KMS-11 (cell line): ENCODE measurements at regions not wholly inside any gene's neighbourhood (a gene's known extent, or its start where the extent isn't known, plus 50 kb on each side); places are given as distances from the start of the nearest gene placed in this dataset.

Experiments used
- H2AFZ ChIP-seq: fragments of 200-600 bp; sonication (generic); 2 replicates; pipeline ENCODE4 v1.6.1; 2016; ENCODE audit warnings: antibody characterized with exemption, mixed run types, low read depth
- H3K27ac ChIP-seq: fragments of 200-600 bp; sonication (generic); 2 replicates; pipeline ENCODE4 v1.6.1; 2016; ENCODE audit warnings: mild to moderate bottlenecking, mixed run types
- H3K27me3 ChIP-seq: fragments of 200-600 bp; sonication (generic); 2 replicates; pipeline ENCODE4 v1.6.1; 2017; ENCODE audit warnings: mild to moderate bottlenecking, low read depth, mixed run types, moderate library complexity; ENCODE audit not compliant: insufficient read depth
- H3K36me3 ChIP-seq: fragments of 200-600 bp; sonication (generic); 2 replicates; pipeline ENCODE4 v1.6.1; 2017; ENCODE audit warnings: mild to moderate bottlenecking, mixed run types; ENCODE audit not compliant: insufficient read depth
- H3K4me1 ChIP-seq: fragments of 200-600 bp; sonication (generic); 2 replicates; pipeline ENCODE4 v1.6.1; 2016; ENCODE audit warnings: mild to moderate bottlenecking, low read depth, mixed run types; ENCODE audit not compliant: poor library complexity, severe bottlenecking
- H3K4me2 ChIP-seq: fragments of 200-600 bp; sonication (generic); 2 replicates; pipeline ENCODE4 v1.7.0; 2016; ENCODE audit warnings: mild to moderate bottlenecking, mixed run types
- H3K4me3 ChIP-seq: fragments of 200-600 bp; sonication (generic); IDR thresholded peaks from 2 replicates; pipeline ENCODE4 v1.6.1; 2017; ENCODE audit warnings: low read depth, low read length, mixed read lengths; ENCODE audit not compliant: insufficient read depth
- H3K79me2 ChIP-seq: fragments of 200-600 bp; sonication (generic); 2 replicates; pipeline ENCODE4 v1.6.1; 2016; ENCODE audit warnings: low read depth, mixed run types; ENCODE audit not compliant: insufficient read depth
- H3K9ac ChIP-seq: fragments of 200-600 bp; sonication (generic); 2 replicates; pipeline ENCODE4 v1.6.1; 2016; ENCODE audit warnings: mild to moderate bottlenecking, mixed run types
- H4K20me1 ChIP-seq: fragments of 200-600 bp; sonication (generic); 2 replicates; pipeline ENCODE4 v1.6.1; 2016; ENCODE audit warnings: mild to moderate bottlenecking, mixed run types; ENCODE audit not compliant: insufficient read depth
- TF ChIP-seq, protein P1 (sequence below): fragments of 200-600 bp; sonication (generic); conservative IDR thresholded peaks from 2 replicates; pipeline ENCODE4 v1.6.1; 2017; ENCODE audit warnings: low read depth, mild to moderate bottlenecking, antibody characterized with exemption, low read length, moderate library complexity, mixed read lengths

DNA sequence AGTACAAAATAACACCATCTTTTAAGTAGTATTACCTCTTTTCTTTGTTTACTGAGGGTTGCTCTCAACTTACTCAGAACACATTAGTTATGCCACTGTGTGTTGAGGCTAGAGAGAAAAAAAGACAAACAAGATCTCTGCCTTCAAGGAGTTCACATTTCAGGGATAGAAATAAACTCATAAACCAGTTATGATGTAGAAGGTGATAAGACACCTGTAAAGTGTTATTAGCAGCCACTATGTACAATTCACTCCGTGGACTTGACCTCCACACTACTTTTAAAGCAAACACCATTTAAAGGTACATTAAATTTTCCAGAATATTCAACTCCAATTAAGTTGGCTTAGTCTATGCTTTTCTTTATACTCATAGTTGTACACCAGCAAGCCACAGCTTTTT is 278.0 kb downstream of the PDGFC start:
- no peak overlapping the region for H3K4me2 ChIP-seq
- no peaks in the 10 kb centered on the region for H4K20me1 ChIP-seq
- H3K79me2 ChIP-seq = no peaks in the 10 kb centered on the region
- H3K4me1 ChIP-seq = no peaks in the 10 kb centered on the region
- no peak overlapping the region for H3K4me3 ChIP-seq
- no peaks in the 10 kb centered on the region for H3K36me3 ChIP-seq
- H2AFZ ChIP-seq = no peak overlapping the region
- H3K27me3 ChIP-seq = no peaks in the 10 kb centered on the region
- H3K27ac ChIP-seq = no peak overlapping the region
- TF ChIP-seq, protein P1, sequence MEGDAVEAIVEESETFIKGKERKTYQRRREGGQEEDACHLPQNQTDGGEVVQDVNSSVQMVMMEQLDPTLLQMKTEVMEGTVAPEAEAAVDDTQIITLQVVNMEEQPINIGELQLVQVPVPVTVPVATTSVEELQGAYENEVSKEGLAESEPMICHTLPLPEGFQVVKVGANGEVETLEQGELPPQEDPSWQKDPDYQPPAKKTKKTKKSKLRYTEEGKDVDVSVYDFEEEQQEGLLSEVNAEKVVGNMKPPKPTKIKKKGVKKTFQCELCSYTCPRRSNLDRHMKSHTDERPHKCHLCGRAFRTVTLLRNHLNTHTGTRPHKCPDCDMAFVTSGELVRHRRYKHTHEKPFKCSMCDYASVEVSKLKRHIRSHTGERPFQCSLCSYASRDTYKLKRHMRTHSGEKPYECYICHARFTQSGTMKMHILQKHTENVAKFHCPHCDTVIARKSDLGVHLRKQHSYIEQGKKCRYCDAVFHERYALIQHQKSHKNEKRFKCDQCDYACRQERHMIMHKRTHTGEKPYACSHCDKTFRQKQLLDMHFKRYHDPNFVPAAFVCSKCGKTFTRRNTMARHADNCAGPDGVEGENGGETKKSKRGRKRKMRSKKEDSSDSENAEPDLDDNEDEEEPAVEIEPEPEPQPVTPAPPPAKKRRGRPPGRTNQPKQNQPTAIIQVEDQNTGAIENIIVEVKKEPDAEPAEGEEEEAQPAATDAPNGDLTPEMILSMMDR = no peak
- no peak overlapping the region for H3K9ac ChIP-seq

- Histone ChIP-seq H3K79me2 (no peaks in the 10 kb centered on the region), H4K20me1 (no peaks in the 10 kb centered on the region), H3K4me1 (no peaks in the 10 kb centered on the region), H2AFZ (no peak overlapping the region), H3K27ac (no peak overlapping the region), H3K4me3 (no peak overlapping the region), H3K27me3 (no peaks in the 10 kb centered on the region), H3K9ac (no peak overlapping the region), H3K4me2 (no peak overlapping the region), H3K36me3 (no peaks in the 10 kb centered on the region)
- TF ChIP-seq, protein P1 = no peak
These were observed 279.6 kb downstream of the PDGFC start for GRCh38 chr4:156692016-156692415.

DNA sequence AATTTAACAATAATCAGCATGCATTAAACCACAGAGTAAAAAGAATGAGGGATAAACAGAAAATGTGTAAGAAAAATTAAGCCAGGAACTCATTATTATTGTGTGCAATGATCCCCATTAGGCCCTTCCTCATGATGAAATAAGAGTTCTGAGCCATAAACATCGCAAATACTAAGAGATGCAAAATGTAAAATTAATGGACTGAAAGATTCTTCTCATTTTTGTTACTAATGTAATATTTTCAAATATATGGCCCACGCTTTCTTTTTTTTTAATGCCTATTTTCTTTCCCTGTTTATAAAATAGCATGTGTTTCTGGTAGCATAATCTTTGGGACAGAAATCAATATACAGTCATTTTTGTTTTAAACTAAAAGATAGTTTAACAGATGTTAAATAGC is 281.0 kb downstream of the PDGFC start:
- Histone ChIP-seq H3K4me1 (no peaks in the 10 kb centered on the region), H4K20me1 (no peaks in the 10 kb centered on the region), H3K36me3 (no peaks in the 10 kb centered on the region), H2AFZ (no peak overlapping the region), H3K4me3 (no peak overlapping the region), H3K27me3 (no peaks in the 10 kb centered on the region), H3K9ac (no peak overlapping the region), H3K27ac (no peak overlapping the region), H3K79me2 (no peaks in the 10 kb centered on the region), H3K4me2 (no peak overlapping the region)
- TF ChIP-seq, protein P1 = no peak

GRCh38 chr4:156686120-156686519 is 285.5 kb downstream of the PDGFC start:
- Histone ChIP-seq H3K27ac (no peak overlapping the region), H4K20me1 (no peaks in the 10 kb centered on the region), H3K27me3 (no peaks in the 10 kb centered on the region), H2AFZ (no peak overlapping the region), H3K36me3 (no peaks in the 10 kb centered on the region), H3K79me2 (no peaks in the 10 kb centered on the region), H3K4me2 (no peak overlapping the region), H3K9ac (no peak overlapping the region), H3K4me3 (no peak overlapping the region), H3K4me1 (no peaks in the 10 kb centered on the region)
- TF ChIP-seq, protein P1 = no peak
